ENCODE measurements at regions not wholly inside any gene's neighbourhood (a gene's known extent, or its start where the extent isn't known, plus 50 kb on each side); places are given as distances from the start of the nearest gene placed in this dataset.
"Not testable (repeated sequence)": the region's sequence is repeated elsewhere in the genome, so short reads cannot be mapped to it uniquely, and the experiment has no call there.

GRCh38 chrX:63145526-63145925 is 205.6 kb downstream of the SPIN4 start:
- not testable (repeated sequence) for H3K4me3 Mint-ChIP-seq; H3K27ac Mint-ChIP-seq; H3K27me3 Mint-ChIP-seq; H3K4me1 Mint-ChIP-seq (ENCODE audit: low read depth); H3K36me3 Mint-ChIP-seq (ENCODE audit: low read depth); H3K9me3 Mint-ChIP-seq; DNase-seq

DNA sequence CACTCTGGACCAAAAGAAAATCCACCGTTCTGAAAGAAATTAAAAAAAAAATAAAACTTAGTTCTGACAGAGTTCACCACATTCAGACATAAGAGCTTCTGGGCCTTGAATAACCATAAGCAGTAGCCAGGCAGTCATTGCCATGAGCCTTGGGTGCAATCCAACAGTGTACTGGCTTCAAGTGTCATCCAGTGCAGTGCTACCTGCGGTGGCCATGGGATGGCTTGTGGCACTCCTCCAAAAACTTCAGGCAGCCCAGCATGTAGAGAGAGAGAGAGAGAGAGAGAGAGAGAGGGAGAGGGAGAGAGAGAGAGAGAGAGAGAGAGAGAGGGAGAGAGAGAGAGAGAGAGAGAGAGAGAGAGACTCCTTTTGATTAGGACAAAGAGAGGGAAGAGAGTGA is 208.5 kb downstream of the SPIN4 start:
- H3K36me3 Mint-ChIP-seq (ENCODE audit: low read depth); DNase-seq; H3K4me1 Mint-ChIP-seq (ENCODE audit: low read depth); H3K27me3 Mint-ChIP-seq; H3K9me3 Mint-ChIP-seq; H3K4me3 Mint-ChIP-seq; H3K27ac Mint-ChIP-seq: not testable (repeated sequence)

DNA sequence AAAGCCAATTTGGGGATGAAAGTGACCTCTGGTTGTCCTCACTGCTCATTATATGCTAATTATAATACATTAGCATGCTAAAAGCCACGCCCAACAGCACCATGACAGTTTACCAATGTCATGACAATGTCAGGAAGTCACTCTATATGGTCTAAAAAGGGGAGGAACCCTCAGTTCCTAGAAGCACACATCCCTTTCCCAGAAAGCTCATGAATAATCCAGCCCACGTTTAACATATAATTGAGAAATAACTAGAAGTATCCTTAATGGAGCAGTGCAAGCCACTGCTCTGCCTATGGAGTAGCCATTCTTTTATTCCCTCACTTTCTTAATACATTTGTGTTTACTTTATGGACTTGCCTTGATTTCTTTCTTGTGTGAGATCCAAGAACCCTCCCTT is 215.3 kb downstream of the SPIN4 start:
- H3K27ac Mint-ChIP-seq; DNase-seq; H3K9me3 Mint-ChIP-seq; H3K27me3 Mint-ChIP-seq; H3K4me3 Mint-ChIP-seq; H3K4me1 Mint-ChIP-seq (ENCODE audit: low read depth); H3K36me3 Mint-ChIP-seq (ENCODE audit: low read depth): not testable (repeated sequence)

DNA sequence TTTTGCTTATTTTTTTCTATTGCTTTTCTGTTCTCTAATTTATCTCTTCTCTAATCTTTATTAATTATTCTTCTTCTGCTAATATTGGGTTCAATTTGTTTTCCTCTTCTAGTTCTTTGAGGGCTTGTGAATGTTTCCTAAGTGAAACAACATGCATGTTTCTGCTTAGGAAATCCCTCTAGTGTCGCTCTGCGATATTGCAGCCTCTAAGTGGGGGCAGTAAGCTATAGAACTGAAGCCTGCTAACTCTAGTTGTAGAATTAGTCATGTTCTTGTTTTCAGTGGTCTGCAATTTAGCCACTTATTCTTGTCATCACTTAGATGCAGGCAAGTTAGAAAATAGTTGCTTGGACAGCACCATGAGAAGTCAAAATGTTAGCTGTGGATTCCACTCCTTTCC is 222.6 kb downstream of the SPIN4 start:
- Mint-ChIP-seq H3K27me3 (peaks cover 18% of the 10 kb centered on the region), H3K4me1 (ENCODE audit: low read depth) (no peaks in the 10 kb centered on the region), H3K4me3 (no peak overlapping the region), H3K36me3 (ENCODE audit: low read depth) (no peaks in the 10 kb centered on the region), H3K9me3 (no peaks in the 10 kb centered on the region), H3K27ac (no peak overlapping the region)
- peak; percentile 30 for DNase-seq

DNA sequence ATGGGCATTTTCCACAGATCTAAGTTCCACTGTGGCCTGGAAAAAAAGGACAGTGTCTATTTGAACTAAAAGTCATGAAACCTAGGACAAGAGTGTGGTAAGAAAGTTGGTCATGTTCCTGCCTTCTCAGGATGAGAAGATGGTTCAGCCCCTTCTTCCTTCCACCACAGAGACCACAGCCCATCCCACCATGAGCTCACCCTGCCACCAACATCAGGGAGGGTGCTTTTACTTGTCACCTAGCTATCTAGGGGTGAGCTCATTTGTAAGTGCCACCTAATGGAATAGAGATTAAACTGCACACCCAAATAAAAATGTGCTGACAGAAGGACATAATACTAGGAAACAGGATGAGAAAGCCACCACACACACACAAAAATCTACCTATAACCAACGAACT is 235.9 kb downstream of the SPIN4 start:
- no peak for DNase-seq
- Mint-ChIP-seq H3K27me3 (peaks cover 75% of the 10 kb centered on the region), H3K4me3 (no peak overlapping the region), H3K4me1 (ENCODE audit: low read depth) (no peaks in the 10 kb centered on the region), H3K27ac (no peak overlapping the region), H3K9me3 (no peaks in the 10 kb centered on the region), H3K36me3 (ENCODE audit: low read depth) (no peaks in the 10 kb centered on the region)

GRCh38 chrX:63101879-63102620 is 249.1 kb downstream of the SPIN4 start:
- Mint-ChIP-seq H3K4me3 (no peak overlapping the region), H3K9me3 (peaks cover 2% of the 10 kb centered on the region), H3K36me3 (ENCODE audit: low read depth) (no peaks in the 10 kb centered on the region), H3K4me1 (ENCODE audit: low read depth) (no peaks in the 10 kb centered on the region), H3K27me3 (peaks cover 78% of the 10 kb centered on the region), H3K27ac (no peak overlapping the region)
- no peak for DNase-seq

GRCh38 chrX:63058204-63058603 is 292.9 kb downstream of the SPIN4 start:
- H3K4me3 Mint-ChIP-seq = no peak overlapping the region
- H3K4me1 Mint-ChIP-seq (ENCODE audit: low read depth) = no peaks in the 10 kb centered on the region
- DNase-seq = no peak
- peaks cover 2% of the 10 kb centered on the region for H3K9me3 Mint-ChIP-seq
- H3K27ac Mint-ChIP-seq = no peak overlapping the region
- no peaks in the 10 kb centered on the region for H3K36me3 Mint-ChIP-seq (ENCODE audit: low read depth)
- H3K27me3 Mint-ChIP-seq = peaks cover 48% of the 10 kb centered on the region

- no peaks in the 10 kb centered on the region for H3K36me3 Mint-ChIP-seq (ENCODE audit: low read depth)
- H3K27ac Mint-ChIP-seq = no peak overlapping the region
- no peaks in the 10 kb centered on the region for H3K4me1 Mint-ChIP-seq (ENCODE audit: low read depth)
- no peak for DNase-seq
- peaks cover 3% of the 10 kb centered on the region for H3K9me3 Mint-ChIP-seq
- H3K27me3 Mint-ChIP-seq = peaks cover 19% of the 10 kb centered on the region
- no peak overlapping the region for H3K4me3 Mint-ChIP-seq
These were observed 300.9 kb downstream of the SPIN4 start for GRCh38 chrX:63050225-63050624.

- no peaks in the 10 kb centered on the region for H3K4me1 Mint-ChIP-seq (ENCODE audit: low read depth)
- DNase-seq = no peak
- no peak overlapping the region for H3K27ac Mint-ChIP-seq
- no peak overlapping the region for H3K4me3 Mint-ChIP-seq
- peaks cover 32% of the 10 kb centered on the region for H3K27me3 Mint-ChIP-seq
- H3K36me3 Mint-ChIP-seq (ENCODE audit: low read depth) = no peaks in the 10 kb centered on the region
- peaks cover 7% of the 10 kb centered on the region for H3K9me3 Mint-ChIP-seq
These were observed 318.3 kb downstream of the SPIN4 start for GRCh38 chrX:63032811-63033210.

- no peak overlapping the region for H3K4me3 Mint-ChIP-seq
- no peaks in the 10 kb centered on the region for H3K4me1 Mint-ChIP-seq (ENCODE audit: low read depth)
- no peaks in the 10 kb centered on the region for H3K36me3 Mint-ChIP-seq (ENCODE audit: low read depth)
- no peak for DNase-seq
- peaks cover 45% of the 10 kb centered on the region for H3K27me3 Mint-ChIP-seq
- H3K9me3 Mint-ChIP-seq = peaks cover 5% of the 10 kb centered on the region
- no peak overlapping the region for H3K27ac Mint-ChIP-seq
These were observed 337.6 kb downstream of the SPIN4 start for GRCh38 chrX:63013549-63013948.

DNA sequence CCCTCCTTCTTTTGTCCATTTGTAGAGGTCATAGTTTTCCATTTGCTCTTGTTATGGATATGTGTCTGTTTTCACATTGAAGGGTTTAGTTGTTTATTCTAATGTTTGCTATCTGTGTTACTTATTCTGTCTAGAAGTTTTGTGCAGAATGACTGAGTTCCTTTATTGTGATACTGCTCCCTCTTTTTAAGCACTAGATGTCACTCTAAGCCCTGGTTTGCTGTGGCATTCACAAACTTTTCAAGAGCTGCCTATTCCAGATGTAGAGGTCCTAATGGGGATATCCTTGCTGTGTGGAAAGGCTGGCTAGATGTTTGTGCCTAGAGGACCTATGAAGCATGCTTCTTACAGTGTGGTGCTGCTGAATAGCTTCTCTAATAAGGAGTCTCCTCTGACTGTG is 338.6 kb downstream of the SPIN4 start:
- Mint-ChIP-seq H3K27ac (no peak overlapping the region), H3K4me3 (no peak overlapping the region), H3K27me3 (peaks cover 47% of the 10 kb centered on the region), H3K4me1 (ENCODE audit: low read depth) (no peaks in the 10 kb centered on the region), H3K36me3 (ENCODE audit: low read depth) (no peaks in the 10 kb centered on the region), H3K9me3 (peaks cover 5% of the 10 kb centered on the region)
- DNase-seq = no peak

- not testable (repeated sequence) for H3K4me1 Mint-ChIP-seq (ENCODE audit: low read depth); H3K36me3 Mint-ChIP-seq (ENCODE audit: low read depth); H3K4me3 Mint-ChIP-seq; DNase-seq; H3K27ac Mint-ChIP-seq
- Mint-ChIP-seq H3K27me3 (peaks cover 22% of the 10 kb centered on the region), H3K9me3 (peaks cover 13% of the 10 kb centered on the region)
These were observed 350.9 kb downstream of the SPIN4 start for GRCh38 chrX:63000196-63000595.
